GM18499 (cell line): ENCODE measurements at regions not wholly inside any gene's neighbourhood (a gene's known extent, or its start where the extent isn't known, plus 50 kb on each side); places are given as distances from the start of the nearest gene placed in this dataset.
"Not testable (repeated sequence)": the region's sequence is repeated elsewhere in the genome, so short reads cannot be mapped to it uniquely, and the experiment has no call there.

Experiments
- ATAC-seq: cut with Tn5 transposase; IDR thresholded peaks from one replicate; pipeline ENCODE4 v1.9.1; 2021; ENCODE audit warnings: moderate number of reproducible peaks; ENCODE audit not compliant: insufficient read depth, unreplicated experiment

GRCh38 chr10:52368725-52369124 lies 54.6 kb downstream of the DKK1 start:
- ATAC-seq: no peak

GRCh38 chr10:52374207-52374606 lies 60.1 kb downstream of the DKK1 start:
- ATAC-seq: not testable (repeated sequence)

- ATAC-seq: no peak
Measured at GRCh38 chr10:52376694-52377354, 62.7 kb downstream of the DKK1 start.

GRCh38 chr10:52378124-52378523 lies 64.0 kb downstream of the DKK1 start:
- ATAC-seq: no peak

- ATAC-seq: no peak
Measured at GRCh38 chr10:52379287-52379686, 65.2 kb downstream of the DKK1 start.

GRCh38 chr10:52383088-52383487 lies 69.0 kb downstream of the DKK1 start:
- ATAC-seq: no peak

GRCh38 chr10:52387744-52388143 lies 73.7 kb downstream of the DKK1 start:
- ATAC-seq: no peak

GRCh38 chr10:52390388-52390787 lies 76.3 kb downstream of the DKK1 start:
- no peak for ATAC-seq

GRCh38 chr10:52391927-52392602 lies 78.0 kb downstream of the DKK1 start:
- ATAC-seq: no peak

GRCh38 chr10:52394246-52394645 lies 80.2 kb downstream of the DKK1 start:
- no peak for ATAC-seq

- ATAC-seq: no peak
Measured at GRCh38 chr10:52400562-52400961, 86.5 kb downstream of the DKK1 start.

- not testable (repeated sequence) for ATAC-seq
Measured at GRCh38 chr10:52403801-52404200, 89.7 kb downstream of the DKK1 start.

GRCh38 chr10:52409195-52409594 lies 95.1 kb downstream of the DKK1 start:
- no peak for ATAC-seq

- no peak for ATAC-seq
Measured at GRCh38 chr10:52409928-52410327, 95.8 kb downstream of the DKK1 start.

GRCh38 chr10:52410916-52411315 lies 96.8 kb downstream of the DKK1 start:
- ATAC-seq: no peak

GRCh38 chr10:52419281-52419680 lies 105.2 kb downstream of the DKK1 start:
- ATAC-seq: no peak

GRCh38 chr10:52420656-52421055 lies 106.6 kb downstream of the DKK1 start:
- no peak for ATAC-seq

- ATAC-seq: no peak
Measured at GRCh38 chr10:52423369-52423768, 109.3 kb downstream of the DKK1 start.

GRCh38 chr10:52424341-52424740 lies 110.3 kb downstream of the DKK1 start:
- ATAC-seq: no peak

- no peak for ATAC-seq
Measured at GRCh38 chr10:52434734-52435133, 120.7 kb downstream of the DKK1 start.

- no peak for ATAC-seq
Measured at GRCh38 chr10:52436664-52437063, 122.6 kb downstream of the DKK1 start.

- peak; percentile 83 for ATAC-seq
Measured at GRCh38 chr10:52437205-52437646, 123.1 kb downstream of the DKK1 start.
